DOHH2 (cell line): ENCODE measurements at regions not wholly inside any gene's neighbourhood (a gene's known extent, or its start where the extent isn't known, plus 50 kb on each side); places are given as distances from the start of the nearest gene placed in this dataset.

Experiments used
- CTCF ChIP-seq: fragments of 200-600 bp; sonication (generic); IDR thresholded peaks from one replicate; pipeline ENCODE4 v1.5.1; 2014; ENCODE audit warnings: antibody characterized with exemption, mild to moderate bottlenecking, low read depth, low read length; ENCODE audit not compliant: poor library complexity, severe bottlenecking
- EZH2phosphoT487 ChIP-seq: fragments of 200-600 bp; sonication (generic); IDR thresholded peaks from 2 replicates; pipeline ENCODE4 v1.6.1; 2017; ENCODE audit warnings: borderline replicate concordance, mild to moderate bottlenecking, antibody characterized with exemption, low read length, moderate library complexity, mixed read lengths

GRCh38 chr6:1233924-1234323, 78.0 kb upstream of the FOXQ1 start:
- TF ChIP-seq CTCF (no peak), EZH2phosphoT487 (no peak)
